Sigmoid colon (tissue), 6 donors: ENCODE measurements at regions not wholly inside any gene's neighbourhood (a gene's known extent, or its start where the extent isn't known, plus 50 kb on each side); places are given as distances from the start of the nearest gene placed in this dataset.

Experiments
- DNase-seq: peaks from one replicate; pipeline ENCODE4 v3.0.0-alpha.2; 2019
- H3K27ac ChIP-seq, 4 donors: fragments of 200-600 bp; sonication (generic); one replicate each; pipeline ENCODE4 v1.5.1; 2016 to 2019; ENCODE audit warnings: mild to moderate bottlenecking in 1 of 4
- H3K27me3 ChIP-seq, 3 donors: fragments of 200-600 bp; sonication (generic); one replicate each; pipeline ENCODE4 v1.5.1; 2019; ENCODE audit warnings: mild to moderate bottlenecking in 1 of 3
- H3K36me3 ChIP-seq, 4 donors: fragments of 200-600 bp; sonication (generic); one replicate each; pipeline ENCODE4 v1.5.1; 2016 to 2019
- H3K4me1 ChIP-seq, 4 donors: fragments of 200-600 bp; sonication (generic); one replicate each; pipeline ENCODE4 v1.5.1; 2017 to 2019
- H3K4me3 ChIP-seq, 4 donors: fragments of 200-600 bp; sonication (generic); one replicate each; pipeline ENCODE4 v1.5.1; 2017 to 2019; ENCODE audit warnings: mild to moderate bottlenecking in 2 of 4, moderate library complexity in 1 of 4
- H3K9me3 ChIP-seq, 4 donors: fragments of 200-600 bp in 3 of 4; sonication (generic) in 3 of 4; one replicate each; pipeline versions ENCODE4 v1.5.1 to v1.6.1; 2013 to 2019
- CTCF ChIP-seq, 4 experiments: fragments of 450-650 bp in 3 of 4; fragments of 200-600 bp in 1 of 4; IDR thresholded peaks; one replicate each; pipeline ENCODE4 v1.5.1; 2016 to 2019; ENCODE audit warnings: antibody characterized with exemption in 4 of 4, mild to moderate bottlenecking in 3 of 4, moderate library complexity in 2 of 4
- EP300 ChIP-seq, 4 donors: sonication (generic); formaldehyde crosslinking; IDR thresholded peaks; one replicate each; pipeline ENCODE4 v1.6.1; 2017; ENCODE audit warnings: antibody characterized with exemption in 4 of 4
- POLR2A ChIP-seq, 2 donors: fragments of 450-650 bp; IDR thresholded peaks; one replicate each; pipeline ENCODE4 v1.6.1; 2016; ENCODE audit warnings: antibody characterized with exemption in 2 of 2, mild to moderate bottlenecking in 2 of 2, moderate library complexity in 2 of 2
- POLR2AphosphoS5 ChIP-seq, 4 donors: sonication (generic); formaldehyde crosslinking; IDR thresholded peaks; one replicate each; pipeline ENCODE4 v1.6.1; 2017; ENCODE audit warnings: antibody characterized with exemption in 4 of 4
- WGBS, 2 donors: extraction: QIAGEN DNeasy Blood & Tissue Kit; methylation state at CpG; one replicate each; pipeline ENCODE4 v1.1.7; 2013; 5-methylcytosine and 5-hydroxymethylcytosine counted together
- intact Hi-C: fragments of 100-400 bp; cut with DNase I; formaldehyde crosslinking; loops from one replicate; pipeline ENCODE4 v1.15.1; 2023
- donor health status: healthy with polysubstance abuse.
- donor health status: healthy.

GRCh38 chr13:111876506-111876905 is 190.4 kb upstream of the SOX1 start:
- WGBS, 2 donors = 62 to 66% methylated on average over 4 of the region's 4 CpGs
- no peak for DNase-seq
- Histone ChIP-seq H3K9me3 (no peaks in the 10 kb centered on the region), H3K36me3 (no peaks in the 10 kb centered on the region), H3K27me3 (peaks cover 0 to 21% (median 0%) of the 10 kb centered on the region in 3 donors), H3K4me1 (no peaks in the 10 kb centered on the region), H3K4me3 (no peak overlapping the region), H3K27ac (no peak overlapping the region)
- TF ChIP-seq CTCF (IDR thresholded peaks at IDR 0.05) (no peak), POLR2AphosphoS5 (IDR thresholded peaks at IDR 0.05) (no peak), POLR2A (IDR thresholded peaks at IDR 0.05) (no peak), EP300 (IDR thresholded peaks at IDR 0.05) (no peak)
- intact Hi-C loops = no loop called here

GRCh38 chr13:111877906-111878305 is 189.0 kb upstream of the SOX1 start:
- intact Hi-C loops = no loop called here
- 81 to 89% methylated on average over 12 of the region's 12 CpGs for WGBS, 2 donors
- DNase-seq = no peak
- Histone ChIP-seq H3K27me3 (peaks cover 0 to 21% (median 0%) of the 10 kb centered on the region in 3 donors), H3K4me3 (no peak overlapping the region), H3K9me3 (no peaks in the 10 kb centered on the region), H3K27ac (no peak overlapping the region), H3K4me1 (no peaks in the 10 kb centered on the region), H3K36me3 (no peaks in the 10 kb centered on the region)
- TF ChIP-seq POLR2AphosphoS5 (IDR thresholded peaks at IDR 0.05) (no peak), CTCF (IDR thresholded peaks at IDR 0.05) (no peak), EP300 (IDR thresholded peaks at IDR 0.05) (no peak), POLR2A (IDR thresholded peaks at IDR 0.05) (no peak)

GRCh38 chr13:111879719-111880118 is 187.2 kb upstream of the SOX1 start:
- intact Hi-C loops = no loop called here
- no peak overlapping the region for H3K4me3 ChIP-seq
- no peak for DNase-seq
- 48 to 49% methylated on average over 5 of the region's 5 CpGs for WGBS, 2 donors
- peaks cover 0 to 15% (median 0%) of the 10 kb centered on the region in 3 donors for H3K27me3 ChIP-seq
- TF ChIP-seq POLR2A (IDR thresholded peaks at IDR 0.05) = no peak
- no peak for TF ChIP-seq POLR2AphosphoS5 (IDR thresholded peaks at IDR 0.05)
- TF ChIP-seq EP300 (IDR thresholded peaks at IDR 0.05) = no peak
- no peak for TF ChIP-seq CTCF (IDR thresholded peaks at IDR 0.05)
- no peaks in the 10 kb centered on the region for H3K9me3 ChIP-seq
- H3K4me1 ChIP-seq = no peaks in the 10 kb centered on the region
- H3K36me3 ChIP-seq = no peaks in the 10 kb centered on the region
- no peak overlapping the region for H3K27ac ChIP-seq

GRCh38 chr13:111880185-111880584 is 186.8 kb upstream of the SOX1 start:
- TF ChIP-seq EP300 (IDR thresholded peaks at IDR 0.05) (no peak), POLR2A (IDR thresholded peaks at IDR 0.05) (no peak), POLR2AphosphoS5 (IDR thresholded peaks at IDR 0.05) (no peak), CTCF (IDR thresholded peaks at IDR 0.05) (no peak)
- no peaks in the 10 kb centered on the region for H3K36me3 ChIP-seq
- H3K27ac ChIP-seq = no peak overlapping the region
- H3K4me3 ChIP-seq = no peak overlapping the region
- peaks cover 0 to 18% (median 0%) of the 10 kb centered on the region in 3 donors for H3K27me3 ChIP-seq
- no peaks in the 10 kb centered on the region for H3K4me1 ChIP-seq
- DNase-seq = no peak
- WGBS, 2 donors = 62 to 68% methylated on average over 6 of the region's 6 CpGs
- H3K9me3 ChIP-seq = no peaks in the 10 kb centered on the region
- intact Hi-C loops = no loop called here

GRCh38 chr13:111881700-111882099 is 185.2 kb upstream of the SOX1 start:
- Histone ChIP-seq H3K27ac (no peak overlapping the region), H3K27me3 (peaks cover 0 to 13% (median 0%) of the 10 kb centered on the region in 3 donors), H3K9me3 (no peaks in the 10 kb centered on the region), H3K4me1 (no peaks in the 10 kb centered on the region), H3K4me3 (no peak overlapping the region), H3K36me3 (no peaks in the 10 kb centered on the region)
- WGBS, 2 donors = 86 to 90% methylated on average over 8 of the region's 8 CpGs
- no peak for DNase-seq
- intact Hi-C loops = no loop called here
- TF ChIP-seq POLR2A (IDR thresholded peaks at IDR 0.05) (no peak), EP300 (IDR thresholded peaks at IDR 0.05) (no peak), CTCF (IDR thresholded peaks at IDR 0.05) (no peak)
